ENCODE measurements at regions not wholly inside any gene's neighbourhood (a gene's known extent, or its start where the extent isn't known, plus 50 kb on each side); places are given as distances from the start of the nearest gene placed in this dataset.
A peak's percentile ranks its signal among the peaks of the same experiment; 100 is the strongest.

DNA sequence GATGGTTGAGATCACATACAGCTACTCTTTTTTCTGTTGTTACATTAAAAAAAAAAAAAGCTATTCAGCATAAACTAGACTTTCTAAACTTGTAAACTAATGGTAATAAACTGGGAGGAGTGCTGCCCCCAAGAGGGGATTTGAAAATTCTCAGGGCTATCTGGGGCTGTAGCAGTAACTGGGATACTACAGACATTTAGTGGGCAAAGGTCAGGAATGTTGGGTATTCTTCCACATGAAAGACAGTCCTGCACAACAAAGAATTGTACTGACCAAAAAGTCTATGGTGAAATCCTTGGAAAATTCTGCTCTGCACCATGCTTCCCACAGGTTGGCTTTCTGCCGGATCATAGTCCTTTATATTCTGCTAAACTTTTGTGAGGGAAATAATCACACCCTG lies 232.6 kb upstream of the BOD1L1 start:
- no peaks in the 10 kb centered on the region for H3K9me2 ChIP-seq
- H3K4me3 ChIP-seq (ENCODE audit: low read depth in 2 of 2, low read length in 1 of 2) = no peak overlapping the region
- POLR2A ChIA-PET = no interaction called here
- DNase-seq = peak; percentile 6
- CTCF ChIA-PET = interaction anchor here (0.6 to 1.1 kb wide), 3 partner anchors 15 to 205 kb away, joined by 3 to 4 read pairs (median 3); no protein-coding TSS in a partner anchor
- H3K79me2 ChIP-seq (ENCODE audit: insufficient read depth) = no peaks in the 10 kb centered on the region
- 100% methylated on average over 1 of the region's 1 CpG for WGBS (ENCODE audit: low lambda C conversion rate)
- no peak overlapping the region for H3K27ac ChIP-seq (ENCODE audit: low read depth in 2 of 2, low read length in 1 of 2)
- H3K9ac ChIP-seq = no peak overlapping the region
- H2AFZ ChIP-seq (ENCODE audit: low read depth) = no peak overlapping the region
- no peaks in the 10 kb centered on the region for H3K9me3 ChIP-seq
- no peak for TF ChIP-seq CHD2 (IDR thresholded peaks at IDR 0.05; ENCODE audit: low read length, partially characterized antibody)
- peak; percentile 28; the same call in 1 of the 2 replicates for TF ChIP-seq RAD21 (IDR thresholded peaks at IDR 0.05; ENCODE audit: low read length)
- no peaks in the 10 kb centered on the region for H3K27me3 ChIP-seq (ENCODE audit: insufficient read depth)
- no peak overlapping the region for H3K4me2 ChIP-seq
- H3K36me3 ChIP-seq (replicated peaks in 1 of 2; ENCODE audit: control insufficient read depth in 1 of 2, insufficient read depth in 2 of 2, low read length in 1 of 2) = no peaks in the 10 kb centered on the region
- H4K20me1 ChIP-seq (ENCODE audit: insufficient read depth) = no peaks in the 10 kb centered on the region
- no peaks in the 10 kb centered on the region for H3F3A ChIP-seq (replicated peaks; ENCODE audit: insufficient read depth)
- H3K4me1 ChIP-seq (ENCODE audit: control insufficient read depth in 1 of 2, insufficient read depth in 2 of 2, low read depth in 1 of 2, low read length in 1 of 2) = no peaks in the 10 kb centered on the region; a peak in 1 of 4 replicates

DNA sequence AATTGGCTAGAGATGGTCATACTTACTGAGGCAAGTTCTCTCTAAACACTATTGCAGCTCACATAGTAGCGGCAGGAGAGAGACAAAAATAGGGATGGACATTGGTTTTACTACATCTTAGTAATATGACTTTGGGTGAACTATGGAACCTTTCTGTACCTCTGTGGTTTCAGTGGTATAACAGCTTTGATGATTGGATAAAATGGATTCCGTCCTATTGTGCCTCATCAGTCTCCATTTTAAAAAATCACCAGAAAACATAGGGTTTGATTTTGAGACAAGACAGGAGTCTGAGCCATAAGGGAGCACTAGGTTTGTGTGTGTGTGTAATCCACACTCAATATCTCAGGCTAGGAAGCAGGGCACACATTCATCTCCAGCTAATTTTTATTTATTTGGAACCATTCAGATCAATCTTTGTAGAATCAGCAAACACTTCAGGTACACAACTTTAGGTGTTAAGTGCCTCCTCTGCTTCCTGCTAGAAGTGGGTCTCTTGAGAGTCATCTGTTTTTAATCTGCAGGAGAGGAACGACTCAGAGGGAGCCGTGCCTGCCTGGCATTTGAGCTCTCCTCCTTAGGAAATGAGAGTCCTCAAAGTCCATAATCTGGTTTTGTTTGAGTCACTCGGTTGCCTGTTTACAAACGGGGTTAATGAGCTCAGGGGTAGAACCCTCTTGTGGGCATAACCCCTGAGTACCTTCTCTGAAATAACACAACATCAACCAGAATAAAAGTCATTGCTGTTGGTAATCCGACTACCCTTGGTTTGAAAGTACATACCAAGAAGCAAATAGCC lies 238.5 kb upstream of the BOD1L1 start:
- no peaks in the 10 kb centered on the region for H3K36me3 ChIP-seq (replicated peaks in 1 of 2; ENCODE audit: control insufficient read depth in 1 of 2, insufficient read depth in 2 of 2, low read length in 1 of 2)
- no peaks in the 10 kb centered on the region for H3K79me2 ChIP-seq (ENCODE audit: insufficient read depth)
- ChIA-PET POLR2A (no interaction called here), CTCF (interaction anchor here (1.8 kb wide), 1 partner anchor 8 kb away, joined by 10 read pairs; no protein-coding TSS in a partner anchor)
- no peaks in the 10 kb centered on the region for H3K9me3 ChIP-seq
- peak overlapping the region; percentile 23; the same call in 1 of the 2 replicates for H2AFZ ChIP-seq (ENCODE audit: low read depth)
- no peaks in the 10 kb centered on the region for H3K9me2 ChIP-seq
- no peak for DNase-seq
- H3K4me3 ChIP-seq (ENCODE audit: low read depth in 2 of 2, low read length in 1 of 2) = no peak overlapping the region
- H3K4me1 ChIP-seq (ENCODE audit: control insufficient read depth in 1 of 2, insufficient read depth in 2 of 2, low read depth in 1 of 2, low read length in 1 of 2) = no peaks in the 10 kb centered on the region
- TF ChIP-seq, protein P1, sequence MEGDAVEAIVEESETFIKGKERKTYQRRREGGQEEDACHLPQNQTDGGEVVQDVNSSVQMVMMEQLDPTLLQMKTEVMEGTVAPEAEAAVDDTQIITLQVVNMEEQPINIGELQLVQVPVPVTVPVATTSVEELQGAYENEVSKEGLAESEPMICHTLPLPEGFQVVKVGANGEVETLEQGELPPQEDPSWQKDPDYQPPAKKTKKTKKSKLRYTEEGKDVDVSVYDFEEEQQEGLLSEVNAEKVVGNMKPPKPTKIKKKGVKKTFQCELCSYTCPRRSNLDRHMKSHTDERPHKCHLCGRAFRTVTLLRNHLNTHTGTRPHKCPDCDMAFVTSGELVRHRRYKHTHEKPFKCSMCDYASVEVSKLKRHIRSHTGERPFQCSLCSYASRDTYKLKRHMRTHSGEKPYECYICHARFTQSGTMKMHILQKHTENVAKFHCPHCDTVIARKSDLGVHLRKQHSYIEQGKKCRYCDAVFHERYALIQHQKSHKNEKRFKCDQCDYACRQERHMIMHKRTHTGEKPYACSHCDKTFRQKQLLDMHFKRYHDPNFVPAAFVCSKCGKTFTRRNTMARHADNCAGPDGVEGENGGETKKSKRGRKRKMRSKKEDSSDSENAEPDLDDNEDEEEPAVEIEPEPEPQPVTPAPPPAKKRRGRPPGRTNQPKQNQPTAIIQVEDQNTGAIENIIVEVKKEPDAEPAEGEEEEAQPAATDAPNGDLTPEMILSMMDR (IDR thresholded peaks at IDR 0.05) = no peak
- no peak for TF ChIP-seq POLR2AphosphoS5 (IDR thresholded peaks at IDR 0.05; ENCODE audit: low read depth, low read length)
- peak; percentile 43; the same call in 1 of the 2 replicates for TF ChIP-seq TCF12 (IDR thresholded peaks at IDR 0.05)
- TF ChIP-seq MXI1 (IDR thresholded peaks at IDR 0.05; ENCODE audit: low read depth, low read length) = no peak
- no peaks in the 10 kb centered on the region for H3K27me3 ChIP-seq (ENCODE audit: insufficient read depth)
- H3K27ac ChIP-seq (ENCODE audit: low read depth in 2 of 2, low read length in 1 of 2) = no peak overlapping the region
- H3F3A ChIP-seq (replicated peaks; ENCODE audit: insufficient read depth) = no peaks in the 10 kb centered on the region
- 47% methylated on average over 7 of the region's 7 CpGs for WGBS (ENCODE audit: low lambda C conversion rate)
- no peaks in the 10 kb centered on the region for H4K20me1 ChIP-seq (ENCODE audit: insufficient read depth)
- no peak overlapping the region for H3K9ac ChIP-seq
- H3K4me2 ChIP-seq = no peak overlapping the region

DNA sequence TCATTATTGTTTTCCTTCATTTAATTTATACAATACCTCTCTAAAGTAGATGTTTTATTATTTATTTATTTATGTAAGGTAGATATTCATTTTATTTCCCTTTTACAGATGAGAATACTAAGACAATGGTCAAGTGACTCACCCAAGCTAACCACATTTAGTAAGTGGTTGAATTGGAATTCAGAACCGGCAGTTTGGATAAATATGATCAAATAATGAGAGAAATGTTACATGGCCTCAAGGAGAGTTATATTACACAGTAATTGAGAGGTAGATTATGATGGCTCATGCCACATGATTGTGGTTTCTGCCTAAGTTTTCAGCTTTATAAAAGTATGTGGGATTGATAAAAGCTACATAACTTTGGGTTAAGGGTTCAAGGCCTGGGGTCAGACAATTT lies 239.4 kb upstream of the BOD1L1 start:
- no peaks in the 10 kb centered on the region for H3F3A ChIP-seq (replicated peaks; ENCODE audit: insufficient read depth)
- no peak overlapping the region for H3K9ac ChIP-seq
- H3K4me1 ChIP-seq (ENCODE audit: control insufficient read depth in 1 of 2, insufficient read depth in 2 of 2, low read depth in 1 of 2, low read length in 1 of 2) = no peaks in the 10 kb centered on the region
- TF ChIP-seq, protein P2, sequence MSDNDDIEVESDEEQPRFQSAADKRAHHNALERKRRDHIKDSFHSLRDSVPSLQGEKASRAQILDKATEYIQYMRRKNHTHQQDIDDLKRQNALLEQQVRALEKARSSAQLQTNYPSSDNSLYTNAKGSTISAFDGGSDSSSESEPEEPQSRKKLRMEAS (IDR thresholded peaks at IDR 0.05; ENCODE audit: low read depth) = no peak
- TF ChIP-seq, protein P3, sequence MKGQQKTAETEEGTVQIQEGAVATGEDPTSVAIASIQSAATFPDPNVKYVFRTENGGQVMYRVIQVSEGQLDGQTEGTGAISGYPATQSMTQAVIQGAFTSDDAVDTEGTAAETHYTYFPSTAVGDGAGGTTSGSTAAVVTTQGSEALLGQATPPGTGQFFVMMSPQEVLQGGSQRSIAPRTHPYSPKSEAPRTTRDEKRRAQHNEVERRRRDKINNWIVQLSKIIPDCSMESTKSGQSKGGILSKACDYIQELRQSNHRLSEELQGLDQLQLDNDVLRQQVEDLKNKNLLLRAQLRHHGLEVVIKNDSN (IDR thresholded peaks at IDR 0.05; ENCODE audit: borderline replicate concordance, low read depth) = no peak
- TF ChIP-seq RXRA (IDR thresholded peaks at IDR 0.05; ENCODE audit: borderline replicate concordance, low read depth) = no peak
- no peak for TF ChIP-seq POLR2AphosphoS5 (IDR thresholded peaks at IDR 0.05; ENCODE audit: low read depth, low read length)
- TF ChIP-seq TEAD4 (IDR thresholded peaks at IDR 0.05; ENCODE audit: borderline replicate concordance, insufficient read depth) = no peak
- TF ChIP-seq NRF1 (IDR thresholded peaks at IDR 0.05; ENCODE audit: low read depth, low read length) = no peak
- no peak for TF ChIP-seq EP300 (IDR thresholded peaks at IDR 0.05; ENCODE audit: borderline replicate concordance in 1 of 2, low read depth in 1 of 2, low read length in 1 of 2)
- TF ChIP-seq MXI1 (IDR thresholded peaks at IDR 0.05; ENCODE audit: low read depth, low read length) = no peak
- TF ChIP-seq, protein P4, sequence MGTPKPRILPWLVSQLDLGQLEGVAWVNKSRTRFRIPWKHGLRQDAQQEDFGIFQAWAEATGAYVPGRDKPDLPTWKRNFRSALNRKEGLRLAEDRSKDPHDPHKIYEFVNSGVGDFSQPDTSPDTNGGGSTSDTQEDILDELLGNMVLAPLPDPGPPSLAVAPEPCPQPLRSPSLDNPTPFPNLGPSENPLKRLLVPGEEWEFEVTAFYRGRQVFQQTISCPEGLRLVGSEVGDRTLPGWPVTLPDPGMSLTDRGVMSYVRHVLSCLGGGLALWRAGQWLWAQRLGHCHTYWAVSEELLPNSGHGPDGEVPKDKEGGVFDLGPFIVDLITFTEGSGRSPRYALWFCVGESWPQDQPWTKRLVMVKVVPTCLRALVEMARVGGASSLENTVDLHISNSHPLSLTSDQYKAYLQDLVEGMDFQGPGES (IDR thresholded peaks at IDR 0.05; ENCODE audit: low read depth, low read length) = no peak
- TF ChIP-seq CHD2 (IDR thresholded peaks at IDR 0.05; ENCODE audit: low read length, partially characterized antibody) = no peak
- TF ChIP-seq RCOR1 (IDR thresholded peaks at IDR 0.05; ENCODE audit: low read length) = no peak
- TF ChIP-seq FOSL2 (IDR thresholded peaks at IDR 0.05; ENCODE audit: borderline replicate concordance, low read depth) = no peak
- TF ChIP-seq FOXM1 (IDR thresholded peaks at IDR 0.05; ENCODE audit: low read depth) = no peak
- TF ChIP-seq RFX5 (IDR thresholded peaks at IDR 0.05; ENCODE audit: low read length) = no peak
- POLR2A ChIA-PET = no interaction called here
- WGBS (ENCODE audit: low lambda C conversion rate) = 64% methylated on average over 1 of the region's 1 CpG
- no peak overlapping the region for H3K4me2 ChIP-seq
- H2AFZ ChIP-seq (ENCODE audit: low read depth) = no peak overlapping the region
- H3K36me3 ChIP-seq (replicated peaks in 1 of 2; ENCODE audit: control insufficient read depth in 1 of 2, insufficient read depth in 2 of 2, low read length in 1 of 2) = no peaks in the 10 kb centered on the region
- no peaks in the 10 kb centered on the region for H3K9me2 ChIP-seq
- no peaks in the 10 kb centered on the region for H3K9me3 ChIP-seq
- H4K20me1 ChIP-seq (ENCODE audit: insufficient read depth) = no peaks in the 10 kb centered on the region
- H3K27me3 ChIP-seq (ENCODE audit: insufficient read depth) = no peaks in the 10 kb centered on the region
- CTCF ChIA-PET = interaction anchor here (1.8 kb wide), 1 partner anchor 9 kb away, joined by 10 read pairs; no protein-coding TSS in a partner anchor
- H3K4me3 ChIP-seq (ENCODE audit: low read depth in 2 of 2, low read length in 1 of 2) = no peak overlapping the region
- H3K79me2 ChIP-seq (ENCODE audit: insufficient read depth) = no peaks in the 10 kb centered on the region
- no peak overlapping the region for H3K27ac ChIP-seq (ENCODE audit: low read depth in 2 of 2, low read length in 1 of 2)
- no peak for DNase-seq

Data from SK-N-SH (cell line).